NCI-H1105 treated with DMSO at 0.1 percent for 48 hours (cell line): ENCODE measurements at regions not wholly inside any gene's neighbourhood (a gene's known extent, or its start where the extent isn't known, plus 50 kb on each side); places are given as distances from the start of the nearest gene placed in this dataset.
"Not testable (repeated sequence)": the region's sequence is repeated elsewhere in the genome, so short reads cannot be mapped to it uniquely, and the experiment has no call there.

Experiments used
- DNase-seq: peaks from one replicate; lab custom pipeline; 2025; lab: John Stamatoyannopoulos, UW

DNA sequence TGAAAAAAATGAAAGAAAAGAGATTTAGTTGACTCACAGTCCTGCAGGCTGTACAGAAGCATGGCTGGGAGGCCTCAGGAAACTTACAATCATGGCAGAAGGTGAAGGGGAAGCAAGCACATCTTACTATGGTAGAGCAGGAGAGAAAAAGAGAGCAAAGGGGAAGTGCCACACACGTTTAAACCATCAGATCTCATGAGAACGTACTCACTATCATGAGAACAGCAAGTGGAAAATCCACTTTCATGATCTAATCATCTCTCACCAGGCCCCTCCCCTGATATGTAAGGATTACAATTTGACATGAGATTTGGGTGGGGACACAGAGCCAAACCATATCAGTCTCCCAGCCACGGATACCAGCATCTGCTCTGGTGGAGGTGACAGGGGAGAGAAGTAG, 50.8 kb upstream of the CPOX start:
- DNase-seq = no peak

DNA sequence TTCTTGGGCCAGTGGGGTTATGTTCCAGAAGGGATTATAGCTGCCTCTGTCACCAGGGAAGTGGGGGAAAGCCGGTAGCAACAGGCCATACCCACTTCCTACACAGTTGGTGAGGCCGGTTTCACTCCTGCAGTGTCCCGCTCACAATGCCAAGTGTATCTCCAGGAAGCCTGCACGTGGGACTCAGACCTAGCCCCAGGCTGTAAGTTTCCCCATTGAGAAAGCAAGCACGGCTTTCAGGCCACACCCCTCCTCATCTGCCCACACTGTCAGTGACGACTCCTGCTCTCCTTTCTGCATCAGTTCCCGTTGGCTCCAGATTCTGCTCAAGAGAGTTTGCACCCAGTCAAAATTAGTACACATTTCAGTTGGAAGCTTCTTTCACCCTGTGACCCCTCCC, 51.6 kb upstream of the CPOX start:
- DNase-seq = no peak

DNA sequence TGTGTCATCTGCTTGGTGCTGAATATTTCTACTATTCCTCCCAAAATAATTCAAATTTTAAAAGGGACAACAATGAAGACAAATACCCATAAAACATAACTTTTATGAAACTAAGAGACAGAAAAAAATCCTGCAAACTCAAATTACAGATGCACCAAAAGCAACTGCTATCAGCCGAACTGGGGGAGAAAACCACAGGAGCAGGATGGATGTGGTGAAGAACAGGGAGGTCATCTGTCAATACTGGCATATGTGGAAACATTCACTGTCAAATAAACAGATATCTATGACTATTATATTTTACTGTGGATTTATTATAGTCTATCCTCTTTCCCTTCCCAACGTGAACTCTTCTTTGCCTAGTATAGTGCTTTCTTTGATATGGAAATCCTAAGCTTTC, 53.3 kb upstream of the CPOX start:
- DNase-seq = no peak

DNA sequence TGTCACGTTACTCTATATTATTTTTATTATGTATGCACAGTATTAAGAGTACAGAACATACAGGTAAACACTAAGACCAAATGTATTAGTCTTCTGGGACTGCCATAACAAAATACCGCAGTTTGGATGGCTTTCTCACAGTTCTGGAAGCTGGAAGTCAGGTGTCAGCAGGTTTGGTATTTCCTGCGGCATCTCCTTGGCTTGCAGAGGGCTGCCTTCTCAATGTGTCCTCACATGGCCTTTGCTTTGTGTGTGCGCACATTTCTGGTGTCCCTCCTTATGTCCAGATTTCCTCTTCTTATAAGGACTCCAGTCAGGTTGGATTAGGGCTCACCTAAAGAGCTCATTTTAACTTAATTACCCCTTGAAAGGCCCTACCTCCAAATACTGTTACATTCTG, 53.8 kb upstream of the CPOX start:
- DNase-seq = no peak

DNA sequence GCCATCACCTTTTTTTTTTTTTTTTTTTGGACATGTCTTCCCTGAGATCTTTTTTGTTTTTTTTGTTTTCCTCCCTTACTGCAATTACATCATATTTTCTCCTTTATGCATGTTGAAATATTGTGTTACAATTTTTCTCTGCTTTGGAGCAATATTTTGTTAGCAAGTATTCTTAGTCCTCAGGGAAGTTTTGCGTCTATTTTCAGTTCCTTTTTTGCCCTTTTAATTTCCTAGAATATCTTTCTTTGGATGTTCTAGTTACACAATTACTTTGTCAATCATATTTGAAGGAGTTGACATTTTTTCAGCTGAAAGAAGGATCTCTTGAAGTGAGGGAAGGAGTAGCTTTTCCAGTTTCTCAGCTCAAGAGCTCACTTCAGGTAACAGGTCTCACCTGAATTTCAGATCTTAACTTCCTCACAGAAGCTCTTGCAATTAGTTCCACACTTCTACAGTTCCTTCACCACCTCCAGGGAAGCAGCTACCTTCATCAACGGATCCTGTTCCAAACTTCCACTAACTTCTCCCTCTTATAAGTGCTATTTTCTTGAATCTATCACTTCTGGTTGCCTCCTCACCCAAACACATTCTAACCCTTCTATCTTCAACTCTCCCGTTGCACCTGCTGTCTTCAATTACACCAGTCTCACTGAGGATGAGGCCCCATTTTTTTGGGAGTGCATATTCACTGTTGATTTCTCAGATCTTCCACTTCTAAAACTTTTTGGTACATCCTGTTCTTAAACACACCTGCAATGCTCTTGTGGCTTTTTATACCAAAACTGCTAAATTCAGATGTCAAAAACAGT, 57.8 kb upstream of the CPOX start:
- no peak for DNase-seq

DNA sequence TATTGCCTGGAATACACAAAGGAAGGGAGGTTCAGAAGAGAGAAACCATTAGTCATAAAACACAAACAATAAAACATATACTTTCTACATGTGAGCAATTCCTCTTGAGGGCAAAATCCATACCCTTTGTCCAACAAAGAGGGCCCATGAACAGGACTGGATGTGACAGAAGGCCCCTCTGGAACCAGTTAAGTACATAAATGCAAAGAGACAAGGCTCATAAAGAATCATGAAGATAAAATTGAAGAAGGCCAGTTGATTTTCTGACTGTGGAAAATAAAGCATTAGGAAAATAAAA, 58.3 kb upstream of the CPOX start:
- no peak for DNase-seq

DNA sequence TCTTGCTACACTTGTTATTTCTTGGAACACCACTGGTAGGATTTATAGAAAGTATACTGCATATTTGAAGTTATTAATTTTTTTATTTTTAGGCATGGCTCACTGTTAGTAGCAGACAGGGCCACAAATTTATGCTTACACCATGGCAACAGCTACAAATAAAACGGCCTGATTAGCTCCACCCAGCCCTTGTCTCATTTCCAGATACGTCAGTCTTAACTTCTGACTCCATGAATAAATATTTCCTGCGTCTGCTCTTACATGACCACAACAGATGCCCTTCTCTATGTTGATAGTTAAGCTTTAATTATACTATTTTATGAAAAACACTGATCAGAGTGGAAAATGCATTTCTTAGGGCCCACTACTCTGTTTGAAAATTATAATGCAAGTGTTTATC, 62.3 kb upstream of the CPOX start:
- no peak for DNase-seq

DNA sequence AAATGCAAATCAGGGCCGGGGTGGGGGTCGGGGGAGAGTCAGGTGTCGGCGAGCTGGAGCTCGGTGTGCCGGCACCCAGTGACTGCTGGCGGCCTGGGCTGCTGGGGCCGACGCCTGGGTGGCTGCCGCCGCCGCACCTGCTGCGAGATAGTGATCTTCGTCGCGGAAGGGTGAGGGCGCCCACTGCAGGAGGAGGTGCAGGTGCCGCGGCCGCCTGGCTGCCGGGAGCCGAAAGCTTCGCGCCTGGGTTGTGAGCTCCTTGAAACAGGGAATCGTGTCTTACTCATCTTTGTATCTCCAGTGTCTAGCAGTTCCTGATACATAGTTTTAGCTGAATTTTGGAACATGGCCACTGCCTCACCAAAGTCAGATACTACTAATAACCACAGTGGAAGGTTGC, 64.0 kb upstream of the CPOX start:
- peak; percentile 79 for DNase-seq

DNA sequence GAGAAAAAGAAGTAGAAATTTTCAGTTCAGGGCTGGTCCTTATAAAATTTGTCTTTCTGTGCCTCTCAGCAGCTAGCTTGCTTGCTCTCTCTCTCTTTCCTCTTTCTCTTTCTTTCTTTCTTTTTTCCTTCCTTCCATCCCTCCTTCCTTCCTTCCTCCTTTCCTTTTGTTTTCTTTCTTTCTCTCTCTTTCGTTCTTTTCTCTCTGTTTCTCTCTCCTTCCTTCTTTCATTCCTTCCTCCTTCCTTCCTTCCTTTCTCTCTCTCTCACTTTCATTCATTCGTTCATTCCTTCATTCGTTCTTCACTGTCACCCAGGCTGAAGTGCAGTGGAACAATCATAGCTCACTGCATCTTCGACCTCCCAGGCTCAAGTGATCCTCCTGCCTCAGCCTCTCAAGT, 69.3 kb upstream of the CPOX start:
- DNase-seq = no peak

DNA sequence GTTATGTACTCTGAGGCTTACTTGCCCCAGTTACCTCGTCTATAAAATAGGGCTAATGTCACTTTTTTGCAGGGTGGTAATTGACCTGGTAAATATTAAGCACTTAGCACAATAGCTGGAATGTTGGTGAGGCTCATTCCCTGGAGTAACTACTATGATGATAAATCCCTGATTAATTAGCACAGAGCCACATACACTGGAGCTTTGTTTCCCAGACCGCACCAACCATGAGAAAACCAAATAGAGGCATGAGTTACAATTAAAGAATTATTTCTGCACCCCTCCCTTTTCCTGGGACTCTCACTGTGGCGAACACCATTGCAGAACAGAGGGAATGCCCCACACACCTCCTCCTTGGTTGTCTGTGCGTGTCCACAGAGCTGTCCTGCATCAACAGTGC, 76.6 kb upstream of the CPOX start:
- DNase-seq = no peak

DNA sequence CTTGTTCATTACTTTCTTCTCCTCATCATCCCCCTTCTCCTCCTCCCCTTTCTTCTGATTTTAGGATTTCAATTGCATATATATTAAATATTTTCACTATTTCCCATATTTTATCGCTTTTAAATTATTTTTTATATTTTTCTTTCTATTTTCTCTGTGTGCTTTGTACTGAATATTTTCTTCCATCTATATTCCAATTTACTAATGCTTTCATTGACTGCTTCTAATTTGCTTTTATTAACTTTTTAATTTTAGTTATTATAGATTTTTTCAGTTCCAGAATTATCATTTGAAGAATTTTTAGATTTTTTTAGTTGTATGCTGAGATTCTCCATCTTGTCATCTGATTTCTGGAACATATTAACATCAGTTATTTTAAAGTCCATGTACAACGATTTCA, 83.2 kb upstream of the ST3GAL6 start:
- DNase-seq = no peak

DNA sequence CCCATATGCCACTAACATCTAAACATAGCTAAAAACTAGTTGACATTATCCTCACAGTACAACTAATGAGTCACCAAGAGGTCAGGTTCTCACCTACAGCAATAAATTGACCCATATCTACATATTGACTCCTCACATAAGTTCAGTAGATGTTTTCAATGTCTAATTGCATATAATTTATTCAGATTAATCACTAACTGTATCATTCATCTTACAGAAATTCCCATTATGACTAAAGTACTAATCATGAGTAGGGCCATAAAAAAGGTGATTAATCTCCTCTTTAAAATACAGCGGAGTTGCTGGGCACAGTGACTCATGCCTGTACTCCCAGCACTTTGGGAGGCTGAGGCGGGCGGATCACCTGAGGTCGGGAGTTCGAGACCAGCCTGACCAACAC, 82.4 kb upstream of the ST3GAL6 start:
- no peak for DNase-seq

DNA sequence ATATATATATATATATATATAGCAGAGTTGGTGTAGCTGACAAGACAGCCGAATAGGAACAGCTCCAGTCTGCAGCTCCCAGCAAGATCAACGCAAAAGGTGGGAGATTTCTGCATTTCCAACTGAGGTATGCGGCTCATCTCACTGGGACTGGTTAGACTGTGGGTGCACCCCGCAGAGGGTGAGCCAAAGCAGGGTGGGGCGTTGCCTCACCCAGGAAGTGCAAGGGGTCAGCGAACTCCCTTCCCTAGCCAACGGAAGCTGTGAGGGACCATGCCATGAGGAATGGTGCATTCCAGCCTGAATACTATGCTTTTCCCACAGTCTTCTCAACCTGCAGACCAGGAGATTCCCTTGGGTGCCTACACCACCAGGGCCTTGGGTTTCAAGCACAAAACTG, 81.7 kb upstream of the ST3GAL6 start:
- no peak for DNase-seq

DNA sequence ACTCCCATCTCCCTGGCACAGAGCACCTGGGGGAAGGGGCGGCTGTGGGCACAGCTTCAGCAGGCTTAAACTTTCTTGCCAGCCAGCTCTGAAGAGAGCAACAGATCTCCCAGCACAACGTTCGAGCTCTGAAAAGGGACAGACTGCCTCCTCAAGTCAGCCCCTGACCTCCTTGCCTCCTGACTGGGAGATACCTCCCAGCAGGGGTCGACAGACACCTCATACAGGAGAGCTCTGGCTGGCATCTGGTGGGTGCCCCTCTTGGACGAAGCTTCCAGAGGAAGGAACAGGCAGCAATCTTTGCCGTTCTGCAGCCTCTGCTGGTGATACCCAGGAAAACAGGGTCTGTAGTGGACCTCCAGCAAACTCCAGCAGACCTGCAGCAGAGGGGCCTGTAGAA, 80.7 kb upstream of the ST3GAL6 start:
- DNase-seq = not testable (repeated sequence)

DNA sequence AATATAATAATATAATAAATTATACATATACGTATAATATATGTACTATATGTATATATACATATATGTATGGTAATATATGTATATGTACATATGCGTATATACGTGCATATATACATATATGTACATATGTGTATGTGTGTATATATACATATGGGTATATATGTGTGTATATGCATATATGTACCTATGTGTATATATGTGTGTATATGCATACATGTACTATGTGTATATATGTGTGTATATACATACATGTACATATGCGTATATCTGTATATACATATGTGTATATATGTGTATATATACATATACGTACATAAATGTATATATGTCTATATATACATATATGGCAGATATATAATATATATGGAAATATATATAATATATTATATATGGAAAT, 74.8 kb upstream of the ST3GAL6 start:
- DNase-seq = no peak

DNA sequence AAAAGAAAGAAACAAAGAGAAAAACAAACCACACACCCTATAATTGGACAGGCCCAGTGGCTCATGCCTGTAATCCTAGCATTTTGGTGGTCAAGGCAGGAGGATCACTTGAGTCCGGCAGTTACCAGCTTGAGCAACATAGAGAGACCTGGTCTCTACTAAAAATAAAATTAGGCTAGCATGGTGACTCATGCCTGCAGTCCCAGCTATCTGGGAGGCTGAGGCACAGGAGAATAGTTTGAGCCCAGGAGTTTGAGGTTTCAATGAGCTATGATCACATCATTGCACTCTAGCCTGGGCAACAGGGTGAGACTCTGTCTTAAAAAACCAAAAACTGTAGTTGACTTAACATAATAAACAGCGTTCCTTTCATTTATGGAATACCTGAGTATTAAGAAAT, 72.3 kb upstream of the ST3GAL6 start:
- no peak for DNase-seq

DNA sequence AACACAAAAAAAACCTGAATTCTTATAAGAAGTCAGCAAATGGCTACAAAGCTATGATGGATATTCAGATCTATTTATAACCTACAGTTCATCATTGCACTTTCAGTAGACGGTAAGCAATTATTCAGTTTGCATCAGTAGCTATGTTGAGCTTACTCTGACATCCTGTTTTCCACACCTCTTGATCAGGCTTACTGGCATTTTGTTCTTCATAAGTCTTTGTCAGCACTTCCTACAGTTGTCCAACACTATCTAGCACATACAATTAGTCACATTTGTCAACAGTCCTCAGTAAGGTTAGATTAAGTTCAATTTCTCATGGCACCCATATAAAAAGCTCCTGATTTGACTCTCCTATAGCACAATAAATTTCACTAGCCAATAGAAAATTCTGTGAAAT, 71.2 kb upstream of the ST3GAL6 start:
- DNase-seq = no peak

DNA sequence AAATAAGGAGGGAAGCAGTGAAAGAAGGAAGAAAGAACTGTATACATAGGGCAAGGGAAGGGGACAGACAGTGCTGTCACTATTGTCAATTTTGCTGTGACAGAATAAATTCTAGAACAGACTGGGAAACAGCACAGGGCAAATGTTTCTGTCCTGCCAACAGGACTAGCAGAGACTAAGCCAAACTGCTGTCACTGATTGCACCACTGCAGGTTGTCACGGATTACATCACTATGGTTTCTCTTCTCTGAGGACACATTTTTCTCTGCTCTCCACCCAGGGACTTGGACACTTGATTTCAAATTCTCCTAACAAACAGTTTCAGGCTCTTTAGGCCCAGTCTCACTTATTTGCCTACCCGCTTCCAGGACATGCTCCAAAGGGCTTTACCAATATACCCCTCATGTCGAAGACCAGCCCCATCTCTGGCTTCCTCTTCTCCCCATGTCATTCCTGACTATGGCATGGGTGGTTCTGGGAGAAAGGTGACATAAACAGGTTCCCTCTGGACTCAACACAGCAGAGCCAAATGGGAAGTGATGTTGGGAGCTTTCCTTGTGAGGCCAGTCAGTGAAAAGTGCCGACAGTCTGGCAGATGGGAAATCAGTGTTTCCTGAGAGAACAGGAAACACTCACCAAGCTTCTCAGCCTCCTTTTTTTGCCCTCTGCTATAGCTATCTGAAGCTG, 70.2 kb upstream of the ST3GAL6 start:
- DNase-seq = no peak

DNA sequence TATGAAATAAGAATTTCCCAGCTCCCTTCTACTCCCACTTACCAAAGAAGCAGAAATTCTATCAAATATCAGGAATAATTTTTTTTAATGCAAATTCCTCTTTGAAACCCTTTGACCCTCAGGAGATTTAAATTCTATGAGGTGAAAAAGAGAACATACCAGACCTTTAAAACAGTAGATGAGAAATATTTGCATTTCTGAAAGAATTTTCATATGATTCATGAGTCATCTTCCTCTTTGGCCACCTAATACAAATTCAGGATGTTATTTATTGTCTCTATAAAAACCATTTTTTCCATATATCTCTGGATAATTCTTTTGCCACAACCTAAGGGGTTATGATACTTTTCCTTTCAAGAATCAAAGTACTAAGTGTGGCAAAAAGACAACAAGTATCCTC, 67.3 kb upstream of the ST3GAL6 start:
- DNase-seq = no peak

DNA sequence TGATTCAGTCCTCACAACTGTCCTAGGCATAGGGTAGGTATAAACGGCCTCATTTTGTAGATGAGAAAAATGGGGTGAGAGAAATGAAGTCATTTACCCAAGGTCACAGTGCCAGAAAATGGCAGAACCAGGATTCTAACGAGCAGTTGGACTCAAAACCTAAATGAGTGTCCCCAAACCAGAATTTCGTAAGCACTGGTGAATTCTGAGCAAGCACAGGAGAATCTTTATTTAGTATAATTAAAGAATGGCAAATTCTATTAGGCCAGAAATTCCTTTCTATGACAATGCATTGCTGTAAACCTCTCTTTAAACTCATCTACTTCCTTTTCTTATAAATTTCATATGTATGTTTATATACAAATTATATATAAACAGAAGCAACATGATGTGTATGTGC, 66.8 kb upstream of the ST3GAL6 start:
- DNase-seq = not testable (repeated sequence)

DNA sequence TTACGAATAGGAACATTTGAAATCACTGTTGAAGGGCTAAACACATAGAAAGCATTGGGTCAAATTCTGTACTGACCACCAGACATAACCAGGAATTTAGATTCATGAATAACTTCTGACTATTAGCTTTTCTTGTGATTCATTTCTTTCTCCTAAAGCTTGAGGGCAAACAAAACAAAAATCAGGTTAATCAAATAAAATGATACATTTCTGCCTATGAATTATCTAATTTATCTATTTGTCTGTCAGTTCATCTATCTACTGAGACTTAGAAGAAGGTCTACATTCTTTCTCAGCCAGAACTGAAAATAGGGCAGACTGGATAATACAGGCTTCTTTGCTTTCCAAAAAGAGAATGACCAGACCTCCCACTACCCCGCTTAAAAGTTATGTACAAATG, 65.9 kb upstream of the ST3GAL6 start:
- DNase-seq = no peak

DNA sequence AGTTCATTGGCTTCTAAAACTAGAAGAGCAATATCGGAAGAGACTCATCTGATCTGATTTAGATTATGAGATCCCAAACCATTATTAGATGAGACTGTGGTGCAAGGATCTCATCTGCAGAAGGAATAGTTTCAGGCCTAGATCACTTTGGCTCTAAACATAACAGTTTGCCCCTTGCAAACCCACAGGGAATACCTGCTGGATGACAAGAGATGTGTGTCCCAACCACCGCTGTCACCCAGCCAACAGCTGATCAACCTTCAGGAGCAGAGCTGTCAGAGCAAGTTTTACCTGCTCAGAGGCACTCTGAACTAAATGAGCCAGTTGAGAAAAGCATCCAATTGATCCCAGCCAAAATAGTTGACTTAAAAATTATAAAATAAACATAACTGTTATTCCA, 64.0 kb upstream of the ST3GAL6 start:
- no peak for DNase-seq

DNA sequence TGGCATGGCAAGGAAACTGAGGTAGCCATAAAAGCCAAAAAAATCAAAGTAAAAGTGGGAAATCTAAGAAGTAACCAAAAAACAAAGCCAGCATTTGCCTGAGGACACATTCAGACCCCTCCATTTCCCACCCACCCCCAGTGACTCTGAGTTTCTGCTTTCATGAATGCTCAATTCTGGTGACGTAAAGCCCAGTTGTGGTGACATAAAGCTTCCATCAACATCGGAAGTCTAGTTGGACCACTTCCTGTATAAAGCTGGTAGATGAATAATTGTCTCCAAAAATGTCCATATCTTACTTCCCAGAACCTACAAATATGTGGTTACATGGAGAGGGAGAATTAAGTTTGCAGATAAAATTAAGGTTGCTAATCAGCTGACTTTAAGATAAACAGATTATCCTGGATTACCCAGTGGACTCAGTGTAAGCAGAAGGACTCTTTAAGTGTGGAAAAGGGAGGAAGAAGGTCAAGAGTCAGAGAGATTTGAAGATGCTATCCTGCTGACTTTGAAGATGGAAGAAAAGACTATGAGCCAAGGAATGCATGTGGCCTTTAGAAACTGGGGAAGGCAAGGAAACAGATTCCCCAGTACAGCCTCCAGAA, 62.0 kb upstream of the ST3GAL6 start:
- DNase-seq = no peak

DNA sequence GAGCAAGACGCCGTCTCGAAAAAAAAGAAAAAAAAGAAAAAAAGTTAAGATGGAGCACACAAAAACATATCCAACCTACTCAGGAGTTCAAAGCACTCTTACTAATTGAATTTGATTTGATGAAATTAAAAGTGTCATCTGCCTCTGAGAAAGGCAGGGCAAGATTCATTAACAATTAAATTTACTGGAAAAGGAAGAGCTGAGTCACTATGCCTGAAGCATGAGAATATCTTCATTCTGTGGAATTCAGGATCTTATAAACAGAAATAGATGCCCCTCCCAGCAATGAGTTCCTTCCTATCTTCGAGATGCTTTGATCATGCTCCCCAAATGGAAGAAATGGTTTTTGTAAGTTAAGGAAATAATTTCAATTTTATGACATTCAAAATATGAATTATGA, 61.0 kb upstream of the ST3GAL6 start:
- no peak for DNase-seq
